Amniotic epithelial cell (primary cell): ENCODE measurements at regions not wholly inside any gene's neighbourhood (a gene's known extent, or its start where the extent isn't known, plus 50 kb on each side); places are given as distances from the start of the nearest gene placed in this dataset.
A peak's percentile ranks its signal among the peaks of the same experiment; 100 is the strongest.

Experiments used
- DNase-seq: peaks from one replicate; pipeline ENCODE4 v3.0.0-alpha.2; 2010; ENCODE audit warnings: low read depth

DNA sequence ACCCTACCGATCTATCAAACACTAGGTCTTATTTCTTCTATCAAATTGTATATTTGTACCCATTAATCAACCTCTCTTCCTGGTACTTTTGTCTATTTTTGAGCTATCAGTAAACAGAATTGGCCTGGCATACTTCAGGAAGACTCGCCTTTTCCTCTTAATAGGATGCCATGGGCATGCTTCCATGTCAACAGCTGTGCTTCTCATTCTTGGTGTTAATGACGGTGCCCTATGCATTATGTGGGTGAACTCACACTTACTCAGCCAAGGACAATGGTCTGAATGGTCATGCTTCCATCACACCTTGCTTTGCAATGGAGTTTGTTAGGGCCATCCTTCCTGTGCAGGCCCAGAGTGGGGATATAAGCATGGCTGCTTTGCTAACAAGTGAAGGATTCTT, 521.8 kb downstream of the MIAT start:
- no peak for DNase-seq

DNA sequence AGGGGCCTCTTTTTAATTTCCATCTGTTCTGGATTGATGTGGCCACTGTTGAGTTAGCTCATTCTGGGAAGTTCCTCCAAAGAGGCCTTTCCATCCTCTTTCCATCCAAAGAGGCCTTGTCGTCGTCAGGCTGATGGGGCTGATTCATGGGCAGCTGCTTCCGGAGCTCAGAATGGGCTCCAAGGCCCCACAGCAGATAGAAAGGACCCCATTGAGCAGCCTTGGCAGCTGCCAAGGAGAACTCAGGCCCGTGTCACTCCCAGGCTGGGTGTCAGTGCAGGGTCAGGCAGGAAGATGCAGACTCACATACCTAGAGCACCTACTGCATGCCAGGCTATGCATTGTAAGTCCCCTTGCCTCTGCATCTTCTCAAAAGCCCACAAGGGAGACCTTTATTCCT, 524.1 kb downstream of the MIAT start:
- no peak for DNase-seq

- DNase-seq: no peak
Observed at GRCh38 chr22:27183474-27183873, 526.1 kb downstream of the MIAT start.

DNA sequence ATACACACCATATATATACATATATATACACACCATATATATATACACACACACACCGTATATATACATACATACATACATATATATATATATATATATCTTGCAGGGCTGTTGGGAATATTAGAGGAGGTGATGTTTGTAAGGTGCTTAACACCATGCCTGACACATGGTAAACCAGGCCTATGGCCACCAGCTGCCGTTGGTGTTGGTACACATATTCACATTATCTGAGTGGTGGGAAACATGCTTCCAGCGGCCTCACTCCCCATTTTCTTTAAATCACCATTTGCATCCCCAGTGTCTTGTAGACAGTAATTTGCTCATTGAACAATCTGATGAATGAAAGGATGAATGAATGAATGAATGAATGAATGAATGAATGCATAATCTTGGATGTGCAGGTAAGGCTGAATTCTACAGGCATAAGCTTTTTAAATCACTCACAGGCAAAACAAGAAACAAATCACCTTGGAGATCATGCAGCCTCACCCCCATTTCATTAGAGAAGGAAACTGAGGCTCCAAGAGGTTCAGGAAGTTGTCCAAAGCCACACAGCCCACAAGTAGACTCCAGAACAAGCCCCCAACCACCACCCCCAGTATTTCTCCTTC, 527.8 kb downstream of the MIAT start:
- no peak for DNase-seq

DNA sequence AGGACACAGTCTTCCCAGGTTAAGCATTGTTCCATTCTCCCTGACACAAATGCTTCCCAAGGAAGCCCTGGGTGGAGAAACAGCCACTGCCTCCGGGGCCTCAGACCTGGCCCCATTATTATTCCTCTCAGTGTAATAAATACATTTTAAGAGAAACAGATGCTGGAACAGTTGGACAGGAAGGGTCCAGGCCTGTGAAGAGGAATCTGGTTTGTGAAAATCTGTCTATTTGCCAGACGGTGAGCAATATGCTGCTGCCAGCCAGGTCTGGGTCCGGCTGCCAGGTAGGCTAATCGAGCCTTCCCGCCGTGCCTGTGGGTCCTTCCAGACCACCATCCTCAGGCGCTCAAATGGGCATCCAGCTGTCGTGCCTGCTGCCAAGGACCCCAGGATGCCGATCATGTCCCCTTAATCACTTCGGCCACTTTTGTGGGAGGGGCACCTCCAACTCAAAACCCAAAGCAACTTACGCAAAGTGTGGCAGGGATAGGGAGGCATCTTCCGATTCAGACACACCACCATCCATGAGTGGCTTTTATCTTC, 528.4 kb downstream of the MIAT start:
- no peak for DNase-seq

DNA sequence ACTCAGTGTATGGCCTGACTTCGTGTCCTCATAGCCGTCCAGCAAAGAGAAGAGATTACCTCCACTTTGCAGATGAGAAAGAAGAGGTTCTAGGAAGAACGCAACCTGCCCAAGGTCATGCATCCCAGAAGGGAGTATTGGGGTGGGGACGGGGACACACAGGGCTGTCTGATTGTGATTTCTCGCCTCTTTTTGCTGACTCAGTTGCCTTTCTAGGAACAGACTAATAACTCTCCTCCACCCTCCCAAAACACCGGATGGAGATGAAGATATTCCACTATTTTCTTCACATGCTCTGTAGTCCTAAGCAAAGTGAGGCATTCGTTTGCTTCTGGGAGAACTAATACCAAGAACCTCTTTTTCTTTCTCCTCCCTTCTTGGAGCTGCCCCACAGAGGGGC, 529.3 kb downstream of the MIAT start:
- no peak for DNase-seq

- no peak for DNase-seq
Observed at GRCh38 chr22:27192135-27192829, 534.9 kb downstream of the MIAT start.

- no peak for DNase-seq
Observed at GRCh38 chr22:27193215-27193614, 535.8 kb downstream of the MIAT start.

GRCh38 chr22:27193636-27194035, 536.2 kb downstream of the MIAT start:
- no peak for DNase-seq

DNA sequence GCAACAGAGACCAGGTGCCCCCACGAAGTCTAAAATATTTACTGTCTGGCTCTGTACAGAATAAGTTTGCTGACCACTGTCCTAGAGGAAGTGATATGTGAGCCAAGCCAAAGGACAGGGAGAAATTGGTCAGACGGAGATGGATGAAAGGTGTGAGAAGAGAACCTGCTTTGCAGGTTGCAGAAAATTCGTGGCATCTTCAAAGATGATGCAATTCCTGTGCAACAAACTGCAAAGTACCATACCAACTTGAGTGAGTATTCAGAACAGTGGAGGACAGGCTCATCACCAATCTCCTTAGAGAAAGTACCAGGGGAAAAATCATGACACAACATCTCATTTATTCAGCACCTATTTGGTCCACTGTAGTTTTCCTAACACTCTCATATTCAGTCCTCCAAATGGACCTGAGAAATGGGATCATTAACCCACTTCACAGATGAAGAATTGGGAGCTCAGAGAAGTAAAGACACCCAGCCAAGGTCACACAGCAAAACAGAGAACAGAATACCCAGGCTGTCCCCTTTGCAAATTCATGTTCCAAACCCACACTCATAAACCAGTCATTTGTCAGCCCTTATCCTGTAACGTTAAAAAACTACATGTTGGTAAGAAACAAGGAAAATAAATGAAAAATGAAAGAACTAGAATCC, 536.8 kb downstream of the MIAT start:
- no peak for DNase-seq

GRCh38 chr22:27195094-27195493, 537.7 kb downstream of the MIAT start:
- DNase-seq: no peak

DNA sequence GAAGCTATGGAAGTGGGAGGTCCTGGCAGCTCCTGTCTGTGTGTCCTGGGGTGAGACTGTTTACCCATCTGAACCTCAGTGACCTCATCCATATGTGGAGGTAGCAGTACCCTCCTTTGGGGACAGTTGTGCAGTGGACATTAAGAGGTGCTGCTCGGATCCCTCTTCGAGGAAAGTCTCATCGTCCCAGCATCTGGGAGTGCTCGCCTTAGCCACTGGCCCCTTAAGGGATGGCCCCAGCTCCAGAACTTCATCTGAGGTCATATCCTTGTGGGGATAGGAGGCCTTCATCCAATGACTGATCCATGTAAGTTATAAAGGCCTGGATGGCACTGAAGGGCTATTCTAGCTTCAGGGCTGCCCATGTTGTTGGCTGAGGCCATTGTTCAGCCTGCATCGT, 538.1 kb downstream of the MIAT start:
- no peak for DNase-seq

DNA sequence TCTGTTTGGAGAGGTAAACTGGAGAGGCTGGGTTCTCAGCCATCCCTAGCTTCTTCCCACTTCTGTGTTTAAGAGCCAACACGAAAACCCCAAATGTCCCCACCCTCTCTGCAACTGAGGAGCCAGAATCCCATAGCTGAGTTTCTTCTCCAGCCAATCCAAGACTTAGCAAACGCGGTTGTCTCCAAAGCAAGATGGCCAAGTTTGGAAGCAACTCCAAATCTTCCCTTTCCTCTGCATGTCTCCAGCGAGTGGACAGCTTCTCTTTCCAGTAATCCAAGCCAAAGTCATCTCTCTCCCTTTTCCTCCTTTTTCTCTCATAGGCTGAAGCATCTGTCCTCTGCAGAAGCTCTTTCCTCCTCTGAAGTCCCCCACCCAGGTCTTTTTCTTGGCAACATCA, 539.2 kb downstream of the MIAT start:
- no peak for DNase-seq

GRCh38 chr22:27197052-27197451, 539.7 kb downstream of the MIAT start:
- DNase-seq: no peak

DNA sequence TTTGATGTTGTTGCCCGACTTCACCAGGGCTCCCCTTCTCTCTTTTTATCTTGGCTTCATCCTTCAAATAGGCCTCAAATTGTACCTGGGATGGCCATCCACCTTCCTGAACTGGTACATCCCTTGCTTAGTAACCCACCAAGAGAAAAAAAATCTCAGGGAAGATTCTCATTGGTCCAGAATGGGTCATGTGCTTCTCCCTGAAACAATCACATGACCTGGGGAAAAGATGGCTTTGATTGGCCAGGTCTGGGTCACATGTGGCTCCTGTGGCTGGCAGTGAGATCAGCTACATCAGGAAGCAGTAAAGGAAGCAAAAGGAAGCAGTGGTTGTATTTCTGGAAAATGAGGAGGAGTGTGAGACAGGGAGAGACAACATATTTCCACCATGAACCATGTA, 540.2 kb downstream of the MIAT start:
- DNase-seq: peak; percentile 14

DNA sequence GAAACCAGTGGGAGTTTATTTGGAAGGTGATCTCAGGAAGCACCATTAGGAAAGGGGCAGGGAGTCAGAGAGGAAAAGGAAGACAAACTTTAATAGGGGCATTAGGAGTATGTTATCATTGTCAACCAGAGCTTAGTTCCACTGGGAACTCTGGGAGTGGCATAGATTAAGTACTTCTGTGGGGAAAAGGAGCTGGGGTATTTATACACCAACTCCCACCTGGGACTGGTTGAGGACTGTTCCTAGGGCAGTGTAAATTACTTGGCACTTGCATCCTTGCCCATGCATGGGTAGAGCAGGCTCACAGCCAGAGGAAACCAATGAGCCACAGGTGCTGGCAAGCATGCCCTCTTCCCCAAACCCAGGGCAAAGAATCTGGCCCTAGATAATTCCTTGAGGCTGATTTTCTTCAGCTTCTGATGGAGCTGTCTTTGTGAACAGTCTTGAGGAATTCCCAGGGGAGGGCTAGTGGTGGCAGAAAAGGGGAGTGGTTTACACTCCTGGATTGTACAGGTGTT, 541.2 kb downstream of the MIAT start:
- DNase-seq: no peak

- DNase-seq: no peak
Observed at GRCh38 chr22:27199354-27199753, 542.0 kb downstream of the MIAT start.

- no peak for DNase-seq
Observed at GRCh38 chr22:27201276-27201675, 543.9 kb downstream of the MIAT start.

DNA sequence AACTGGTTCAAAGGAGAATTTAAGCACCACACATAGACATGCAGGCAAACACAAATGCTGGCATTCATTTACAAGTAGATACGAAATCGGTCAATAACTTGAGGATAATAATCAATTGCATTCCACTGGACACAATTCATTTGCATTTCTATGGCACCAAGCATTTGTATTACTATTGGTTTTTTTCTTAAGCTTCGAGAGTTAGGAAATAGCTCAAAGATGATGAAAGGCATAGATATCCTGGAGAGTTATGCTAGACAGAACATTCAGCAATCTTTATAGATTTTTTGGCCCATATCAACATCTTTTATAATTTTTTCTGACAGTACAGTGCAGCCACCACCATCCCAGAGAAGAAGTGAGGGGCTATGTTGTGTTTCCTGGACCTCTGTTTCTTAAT, 544.4 kb downstream of the MIAT start:
- peak; percentile 61 for DNase-seq

- DNase-seq: no peak
Observed at GRCh38 chr22:27203276-27203660, 545.9 kb downstream of the MIAT start.

- DNase-seq: no peak
Observed at GRCh38 chr22:27204280-27204679, 546.9 kb downstream of the MIAT start.

DNA sequence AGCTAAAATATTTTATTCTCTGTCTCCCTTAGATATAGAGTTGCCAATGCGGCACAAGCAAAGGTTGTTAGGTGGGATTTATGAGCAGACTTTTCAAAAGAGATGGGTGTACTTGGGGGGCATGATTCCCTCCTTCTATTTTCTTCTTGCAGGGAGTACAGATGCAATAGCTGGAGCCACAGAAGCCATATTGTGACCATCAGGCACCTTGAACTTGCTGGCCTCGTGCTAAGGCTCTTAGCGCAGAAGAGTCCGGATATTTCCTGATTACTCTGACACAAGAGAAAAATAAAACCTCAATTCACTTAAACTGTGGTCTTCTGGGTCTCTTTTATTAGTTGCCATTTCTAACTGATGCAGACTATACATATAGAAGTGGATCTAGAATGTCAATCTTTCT, 547.4 kb downstream of the MIAT start:
- DNase-seq: no peak
